ENCODE measurements at regions not wholly inside any gene's neighbourhood (a gene's known extent, or its start where the extent isn't known, plus 50 kb on each side); places are given as distances from the start of the nearest gene placed in this dataset.

GRCh38 chr9:118836891-118837290, 532.3 kb downstream of the BRINP1 start:
- peaks cover 3% of the 10 kb centered on the region for H3K27me3 Mint-ChIP-seq (ENCODE audit: insufficient read depth, low read depth, poor library complexity)
- no peak overlapping the region for H2AFZ ChIP-seq
- H3K27ac Mint-ChIP-seq = no peak overlapping the region

More at GRCh38 chr9:118836891-118837290, 532.3 kb downstream of the BRINP1 start:
- no peaks in the 10 kb centered on the region for H4K20me1 ChIP-seq (replicated peaks; ENCODE audit: insufficient read depth)
- no peaks in the 10 kb centered on the region for H3K4me1 Mint-ChIP-seq
- ATAC-seq (no peak), DNase-seq (ENCODE audit: low spot score) (no peak)
- H3K36me3 Mint-ChIP-seq (ENCODE audit: low read depth) = no peaks in the 10 kb centered on the region
- peaks cover 2% of the 10 kb centered on the region for H3K9me2 ChIP-seq (ENCODE audit: insufficient read depth)
- H3K27ac ChIP-seq (ENCODE audit: low read depth) = no peak overlapping the region
- no peak overlapping the region for H3K4me3 ChIP-seq
- no peaks in the 10 kb centered on the region for H3K36me3 ChIP-seq (ENCODE audit: insufficient read depth)
- no peaks in the 10 kb centered on the region; the same call in 2 of the 3 replicates for H3K9me3 Mint-ChIP-seq
- H3K4me2 ChIP-seq = no peak overlapping the region
- H3K79me2 ChIP-seq (replicated peaks; ENCODE audit: insufficient read depth) = no peaks in the 10 kb centered on the region
- no peak overlapping the region for H3K4me3 Mint-ChIP-seq
- H3F3A ChIP-seq (replicated peaks; ENCODE audit: low read depth) = no peaks in the 10 kb centered on the region
- no peaks in the 10 kb centered on the region for H3K27me3 ChIP-seq (ENCODE audit: insufficient read depth)
- no peaks in the 10 kb centered on the region for H3K4me1 ChIP-seq (ENCODE audit: insufficient read depth)
- TF ChIP-seq EZH2phosphoT487 (IDR thresholded peaks at IDR 0.05; ENCODE audit: unreplicated experiment) = no peak
- TF ChIP-seq, protein P1, sequence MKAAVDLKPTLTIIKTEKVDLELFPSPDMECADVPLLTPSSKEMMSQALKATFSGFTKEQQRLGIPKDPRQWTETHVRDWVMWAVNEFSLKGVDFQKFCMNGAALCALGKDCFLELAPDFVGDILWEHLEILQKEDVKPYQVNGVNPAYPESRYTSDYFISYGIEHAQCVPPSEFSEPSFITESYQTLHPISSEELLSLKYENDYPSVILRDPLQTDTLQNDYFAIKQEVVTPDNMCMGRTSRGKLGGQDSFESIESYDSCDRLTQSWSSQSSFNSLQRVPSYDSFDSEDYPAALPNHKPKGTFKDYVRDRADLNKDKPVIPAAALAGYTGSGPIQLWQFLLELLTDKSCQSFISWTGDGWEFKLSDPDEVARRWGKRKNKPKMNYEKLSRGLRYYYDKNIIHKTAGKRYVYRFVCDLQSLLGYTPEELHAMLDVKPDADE (IDR thresholded peaks at IDR 0.05) = no peak
- no peak for TF ChIP-seq CREB1 (CRISPR knock-in tag; IDR thresholded peaks at IDR 0.05; ENCODE audit: low read depth)
- TF ChIP-seq NANOG (IDR thresholded peaks at IDR 0.05; ENCODE audit: borderline replicate concordance) = no peak
- no peak for TF ChIP-seq ZNF331 (CRISPR knock-in tag; IDR thresholded peaks at IDR 0.05; ENCODE audit: low read depth)
- TF ChIP-seq, protein P2, sequence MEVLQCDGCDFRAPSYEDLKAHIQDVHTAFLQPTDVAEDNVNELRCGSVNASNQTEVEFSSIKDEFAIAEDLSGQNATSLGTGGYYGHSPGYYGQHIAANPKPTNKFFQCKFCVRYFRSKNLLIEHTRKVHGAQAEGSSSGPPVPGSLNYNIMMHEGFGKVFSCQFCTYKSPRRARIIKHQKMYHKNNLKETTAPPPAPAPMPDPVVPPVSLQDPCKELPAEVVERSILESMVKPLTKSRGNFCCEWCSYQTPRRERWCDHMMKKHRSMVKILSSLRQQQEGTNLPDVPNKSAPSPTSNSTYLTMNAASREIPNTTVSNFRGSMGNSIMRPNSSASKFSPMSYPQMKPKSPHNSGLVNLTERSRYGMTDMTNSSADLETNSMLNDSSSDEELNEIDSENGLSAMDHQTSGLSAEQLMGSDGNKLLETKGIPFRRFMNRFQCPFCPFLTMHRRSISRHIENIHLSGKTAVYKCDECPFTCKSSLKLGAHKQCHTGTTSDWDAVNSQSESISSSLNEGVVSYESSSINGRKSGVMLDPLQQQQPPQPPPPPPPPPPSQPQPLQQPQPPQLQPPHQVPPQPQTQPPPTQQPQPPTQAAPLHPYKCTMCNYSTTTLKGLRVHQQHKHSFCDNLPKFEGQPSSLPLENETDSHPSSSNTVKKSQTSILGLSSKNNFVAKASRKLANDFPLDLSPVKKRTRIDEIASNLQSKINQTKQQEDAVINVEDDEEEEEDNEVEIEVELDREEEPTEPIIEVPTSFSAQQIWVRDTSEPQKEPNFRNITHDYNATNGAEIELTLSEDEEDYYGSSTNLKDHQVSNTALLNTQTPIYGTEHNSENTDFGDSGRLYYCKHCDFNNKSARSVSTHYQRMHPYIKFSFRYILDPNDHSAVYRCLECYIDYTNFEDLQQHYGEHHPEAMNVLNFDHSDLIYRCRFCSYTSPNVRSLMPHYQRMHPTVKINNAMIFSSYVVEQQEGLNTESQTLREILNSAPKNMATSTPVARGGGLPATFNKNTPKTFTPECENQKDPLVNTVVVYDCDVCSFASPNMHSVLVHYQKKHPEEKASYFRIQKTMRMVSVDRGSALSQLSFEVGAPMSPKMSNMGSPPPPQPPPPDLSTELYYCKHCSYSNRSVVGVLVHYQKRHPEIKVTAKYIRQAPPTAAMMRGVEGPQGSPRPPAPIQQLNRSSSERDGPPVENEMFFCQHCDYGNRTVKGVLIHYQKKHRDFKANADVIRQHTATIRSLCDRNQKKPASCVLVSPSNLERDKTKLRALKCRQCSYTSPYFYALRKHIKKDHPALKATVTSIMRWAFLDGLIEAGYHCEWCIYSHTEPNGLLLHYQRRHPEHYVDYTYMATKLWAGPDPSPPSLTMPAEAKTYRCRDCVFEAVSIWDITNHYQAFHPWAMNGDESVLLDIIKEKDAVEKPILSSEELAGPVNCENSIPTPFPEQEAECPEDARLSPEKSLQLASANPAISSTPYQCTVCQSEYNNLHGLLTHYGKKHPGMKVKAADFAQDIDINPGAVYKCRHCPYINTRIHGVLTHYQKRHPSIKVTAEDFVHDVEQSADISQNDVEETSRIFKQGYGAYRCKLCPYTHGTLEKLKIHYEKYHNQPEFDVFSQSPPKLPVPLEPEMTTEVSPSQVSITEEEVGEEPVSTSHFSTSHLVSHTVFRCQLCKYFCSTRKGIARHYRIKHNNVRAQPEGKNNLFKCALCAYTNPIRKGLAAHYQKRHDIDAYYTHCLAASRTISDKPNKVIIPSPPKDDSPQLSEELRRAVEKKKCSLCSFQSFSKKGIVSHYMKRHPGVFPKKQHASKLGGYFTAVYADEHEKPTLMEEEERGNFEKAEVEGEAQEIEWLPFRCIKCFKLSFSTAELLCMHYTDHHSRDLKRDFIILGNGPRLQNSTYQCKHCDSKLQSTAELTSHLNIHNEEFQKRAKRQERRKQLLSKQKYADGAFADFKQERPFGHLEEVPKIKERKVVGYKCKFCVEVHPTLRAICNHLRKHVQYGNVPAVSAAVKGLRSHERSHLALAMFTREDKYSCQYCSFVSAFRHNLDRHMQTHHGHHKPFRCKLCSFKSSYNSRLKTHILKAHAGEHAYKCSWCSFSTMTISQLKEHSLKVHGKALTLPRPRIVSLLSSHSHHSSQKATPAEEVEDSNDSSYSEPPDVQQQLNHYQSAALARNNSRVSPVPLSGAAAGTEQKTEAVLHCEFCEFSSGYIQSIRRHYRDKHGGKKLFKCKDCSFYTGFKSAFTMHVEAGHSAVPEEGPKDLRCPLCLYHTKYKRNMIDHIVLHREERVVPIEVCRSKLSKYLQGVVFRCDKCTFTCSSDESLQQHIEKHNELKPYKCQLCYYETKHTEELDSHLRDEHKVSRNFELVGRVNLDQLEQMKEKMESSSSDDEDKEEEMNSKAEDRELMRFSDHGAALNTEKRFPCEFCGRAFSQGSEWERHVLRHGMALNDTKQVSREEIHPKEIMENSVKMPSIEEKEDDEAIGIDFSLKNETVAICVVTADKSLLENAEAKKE (CRISPR knock-in tag; IDR thresholded peaks at IDR 0.05) = no peak
- TF ChIP-seq, protein P3, sequence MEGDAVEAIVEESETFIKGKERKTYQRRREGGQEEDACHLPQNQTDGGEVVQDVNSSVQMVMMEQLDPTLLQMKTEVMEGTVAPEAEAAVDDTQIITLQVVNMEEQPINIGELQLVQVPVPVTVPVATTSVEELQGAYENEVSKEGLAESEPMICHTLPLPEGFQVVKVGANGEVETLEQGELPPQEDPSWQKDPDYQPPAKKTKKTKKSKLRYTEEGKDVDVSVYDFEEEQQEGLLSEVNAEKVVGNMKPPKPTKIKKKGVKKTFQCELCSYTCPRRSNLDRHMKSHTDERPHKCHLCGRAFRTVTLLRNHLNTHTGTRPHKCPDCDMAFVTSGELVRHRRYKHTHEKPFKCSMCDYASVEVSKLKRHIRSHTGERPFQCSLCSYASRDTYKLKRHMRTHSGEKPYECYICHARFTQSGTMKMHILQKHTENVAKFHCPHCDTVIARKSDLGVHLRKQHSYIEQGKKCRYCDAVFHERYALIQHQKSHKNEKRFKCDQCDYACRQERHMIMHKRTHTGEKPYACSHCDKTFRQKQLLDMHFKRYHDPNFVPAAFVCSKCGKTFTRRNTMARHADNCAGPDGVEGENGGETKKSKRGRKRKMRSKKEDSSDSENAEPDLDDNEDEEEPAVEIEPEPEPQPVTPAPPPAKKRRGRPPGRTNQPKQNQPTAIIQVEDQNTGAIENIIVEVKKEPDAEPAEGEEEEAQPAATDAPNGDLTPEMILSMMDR (conservative IDR thresholded peaks at IDR 0.05; ENCODE audit: low read depth in 2 of 2) = no peak
- TF ChIP-seq, protein P4, sequence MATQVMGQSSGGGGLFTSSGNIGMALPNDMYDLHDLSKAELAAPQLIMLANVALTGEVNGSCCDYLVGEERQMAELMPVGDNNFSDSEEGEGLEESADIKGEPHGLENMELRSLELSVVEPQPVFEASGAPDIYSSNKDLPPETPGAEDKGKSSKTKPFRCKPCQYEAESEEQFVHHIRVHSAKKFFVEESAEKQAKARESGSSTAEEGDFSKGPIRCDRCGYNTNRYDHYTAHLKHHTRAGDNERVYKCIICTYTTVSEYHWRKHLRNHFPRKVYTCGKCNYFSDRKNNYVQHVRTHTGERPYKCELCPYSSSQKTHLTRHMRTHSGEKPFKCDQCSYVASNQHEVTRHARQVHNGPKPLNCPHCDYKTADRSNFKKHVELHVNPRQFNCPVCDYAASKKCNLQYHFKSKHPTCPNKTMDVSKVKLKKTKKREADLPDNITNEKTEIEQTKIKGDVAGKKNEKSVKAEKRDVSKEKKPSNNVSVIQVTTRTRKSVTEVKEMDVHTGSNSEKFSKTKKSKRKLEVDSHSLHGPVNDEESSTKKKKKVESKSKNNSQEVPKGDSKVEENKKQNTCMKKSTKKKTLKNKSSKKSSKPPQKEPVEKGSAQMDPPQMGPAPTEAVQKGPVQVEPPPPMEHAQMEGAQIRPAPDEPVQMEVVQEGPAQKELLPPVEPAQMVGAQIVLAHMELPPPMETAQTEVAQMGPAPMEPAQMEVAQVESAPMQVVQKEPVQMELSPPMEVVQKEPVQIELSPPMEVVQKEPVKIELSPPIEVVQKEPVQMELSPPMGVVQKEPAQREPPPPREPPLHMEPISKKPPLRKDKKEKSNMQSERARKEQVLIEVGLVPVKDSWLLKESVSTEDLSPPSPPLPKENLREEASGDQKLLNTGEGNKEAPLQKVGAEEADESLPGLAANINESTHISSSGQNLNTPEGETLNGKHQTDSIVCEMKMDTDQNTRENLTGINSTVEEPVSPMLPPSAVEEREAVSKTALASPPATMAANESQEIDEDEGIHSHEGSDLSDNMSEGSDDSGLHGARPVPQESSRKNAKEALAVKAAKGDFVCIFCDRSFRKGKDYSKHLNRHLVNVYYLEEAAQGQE (IDR thresholded peaks at IDR 0.05; ENCODE audit: unreplicated experiment) = no peak
- no peak for TF ChIP-seq STAT1 (IDR thresholded peaks at IDR 0.05; ENCODE audit: unreplicated experiment)
- TF ChIP-seq POLR2AphosphoS5 (IDR thresholded peaks at IDR 0.05; ENCODE audit: low read depth) = no peak
- no peak for TF ChIP-seq ZNF114 (CRISPR knock-in tag; IDR thresholded peaks at IDR 0.05)
- TF ChIP-seq EZH2 (IDR thresholded peaks at IDR 0.05; ENCODE audit: low read depth, unreplicated experiment) = no peak
- TF ChIP-seq JUNB (IDR thresholded peaks at IDR 0.05; ENCODE audit: unreplicated experiment) = no peak

Measured in GM23338 (cell line).